ENCODE measurements at regions not wholly inside any gene's neighbourhood (a gene's known extent, or its start where the extent isn't known, plus 50 kb on each side); places are given as distances from the start of the nearest gene placed in this dataset.

DNA sequence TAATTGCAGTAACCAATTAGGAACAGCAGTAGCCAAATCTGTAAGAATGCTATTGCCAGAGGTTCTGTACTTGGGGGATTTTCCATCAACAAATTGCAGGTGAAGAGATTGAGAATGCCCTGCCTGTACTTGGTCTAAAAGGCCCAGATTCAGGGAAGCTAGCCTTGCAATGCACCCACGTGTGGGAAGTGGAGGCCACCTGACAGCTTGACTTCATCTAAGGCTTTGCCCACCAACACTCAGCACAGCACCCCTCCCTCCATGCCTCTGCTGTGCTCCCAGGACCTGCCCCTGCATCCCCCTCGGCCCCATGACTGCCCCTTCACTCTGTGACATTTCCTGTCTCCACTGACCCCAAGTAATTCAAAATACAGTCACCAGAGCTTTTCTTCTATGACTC, 79.1 kb upstream of the CDH5 start:
- TF ChIP-seq POLR2AphosphoS5 (IDR thresholded peaks at IDR 0.05) (no peak), POLR2A (IDR thresholded peaks at IDR 0.05) (no peak), EP300 (IDR thresholded peaks at IDR 0.05) (no peak)
- TF ChIP-seq, protein P1, sequence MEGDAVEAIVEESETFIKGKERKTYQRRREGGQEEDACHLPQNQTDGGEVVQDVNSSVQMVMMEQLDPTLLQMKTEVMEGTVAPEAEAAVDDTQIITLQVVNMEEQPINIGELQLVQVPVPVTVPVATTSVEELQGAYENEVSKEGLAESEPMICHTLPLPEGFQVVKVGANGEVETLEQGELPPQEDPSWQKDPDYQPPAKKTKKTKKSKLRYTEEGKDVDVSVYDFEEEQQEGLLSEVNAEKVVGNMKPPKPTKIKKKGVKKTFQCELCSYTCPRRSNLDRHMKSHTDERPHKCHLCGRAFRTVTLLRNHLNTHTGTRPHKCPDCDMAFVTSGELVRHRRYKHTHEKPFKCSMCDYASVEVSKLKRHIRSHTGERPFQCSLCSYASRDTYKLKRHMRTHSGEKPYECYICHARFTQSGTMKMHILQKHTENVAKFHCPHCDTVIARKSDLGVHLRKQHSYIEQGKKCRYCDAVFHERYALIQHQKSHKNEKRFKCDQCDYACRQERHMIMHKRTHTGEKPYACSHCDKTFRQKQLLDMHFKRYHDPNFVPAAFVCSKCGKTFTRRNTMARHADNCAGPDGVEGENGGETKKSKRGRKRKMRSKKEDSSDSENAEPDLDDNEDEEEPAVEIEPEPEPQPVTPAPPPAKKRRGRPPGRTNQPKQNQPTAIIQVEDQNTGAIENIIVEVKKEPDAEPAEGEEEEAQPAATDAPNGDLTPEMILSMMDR (IDR thresholded peaks at IDR 0.05): no peak
- Histone ChIP-seq H3K4me3 (no peak overlapping the region), H3K27me3 (no peaks in the 10 kb centered on the region), H3K4me1 (no peaks in the 10 kb centered on the region), H3K27ac (no peak overlapping the region), H3K9me3 (no peaks in the 10 kb centered on the region), H3K36me3 (no peaks in the 10 kb centered on the region)
- intact Hi-C loops (cut with DNase I): no loop called here
- peak; percentile 20 for DNase-seq
- 57 to 58% methylated on average over 2 of the region's 2 CpGs for WGBS, 2 donors

DNA sequence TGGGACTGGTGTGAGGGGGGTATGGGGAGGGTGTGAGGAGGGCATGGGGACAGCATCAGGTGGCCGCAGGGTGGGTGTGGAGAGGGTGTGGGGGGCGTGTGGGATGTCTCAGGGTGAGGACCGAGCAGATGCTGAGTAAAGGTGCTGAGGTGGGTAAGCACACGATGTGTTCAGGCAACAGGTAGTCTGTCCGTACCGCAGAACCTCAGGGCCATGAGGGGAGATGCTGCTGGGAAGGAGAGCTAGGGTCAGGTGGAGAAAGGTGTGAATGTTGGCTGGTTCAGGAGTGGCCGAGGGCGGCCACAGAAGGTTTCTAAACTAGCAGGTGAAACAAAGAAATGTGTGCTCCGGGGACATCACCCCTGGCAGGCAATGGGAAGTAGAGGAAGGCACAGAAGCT, 80.0 kb upstream of the CDH5 start:
- Histone ChIP-seq H3K4me3 (no peak overlapping the region), H3K36me3 (no peaks in the 10 kb centered on the region), H3K9me3 (no peaks in the 10 kb centered on the region), H3K27me3 (no peaks in the 10 kb centered on the region), H3K27ac (no peak overlapping the region), H3K4me1 (no peaks in the 10 kb centered on the region)
- TF ChIP-seq EP300 (IDR thresholded peaks at IDR 0.05) (no peak), POLR2A (IDR thresholded peaks at IDR 0.05) (no peak), POLR2AphosphoS5 (IDR thresholded peaks at IDR 0.05) (no peak)
- TF ChIP-seq, protein P1 (IDR thresholded peaks at IDR 0.05): no peak
- 91 to 92% methylated on average over 9 of the region's 9 CpGs for WGBS, 2 donors
- peak; percentile 20 for DNase-seq
- intact Hi-C loops (cut with DNase I): no loop called here

DNA sequence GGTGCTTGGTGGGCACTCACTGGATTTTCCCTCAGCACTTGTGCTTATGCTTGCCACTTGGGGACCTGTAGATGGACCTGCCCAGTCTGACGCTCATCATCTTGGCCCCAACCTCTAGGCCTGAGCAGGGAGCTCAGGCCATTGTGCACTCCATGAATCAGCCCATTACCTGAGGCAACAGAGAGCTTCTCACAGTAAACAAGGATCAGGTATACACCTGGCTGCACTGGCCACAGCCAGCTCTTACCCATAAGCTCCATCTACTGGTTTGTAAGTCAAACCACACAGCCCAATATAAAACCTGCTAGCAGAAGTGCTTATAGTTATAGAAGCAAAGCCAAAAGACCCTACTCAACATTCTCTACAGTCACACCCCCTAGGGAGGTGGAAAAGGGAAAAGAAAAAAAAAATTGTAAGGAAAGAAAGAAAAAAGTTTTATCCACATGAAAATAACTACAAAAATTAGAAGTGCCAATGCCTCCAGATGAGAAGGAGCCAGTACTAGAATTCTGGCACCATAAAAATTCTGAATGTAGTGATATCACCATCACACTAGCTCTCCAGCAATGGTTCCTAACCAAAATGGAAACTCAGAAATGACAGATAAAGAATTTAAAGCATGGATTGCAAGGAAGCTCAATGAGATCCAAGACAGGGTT, 87.8 kb upstream of the CDH5 start:
- 83 to 92% methylated on average over 1 of the region's 1 CpG for WGBS, 2 donors
- intact Hi-C loops (cut with DNase I): no loop called here
- no peak for DNase-seq

DNA sequence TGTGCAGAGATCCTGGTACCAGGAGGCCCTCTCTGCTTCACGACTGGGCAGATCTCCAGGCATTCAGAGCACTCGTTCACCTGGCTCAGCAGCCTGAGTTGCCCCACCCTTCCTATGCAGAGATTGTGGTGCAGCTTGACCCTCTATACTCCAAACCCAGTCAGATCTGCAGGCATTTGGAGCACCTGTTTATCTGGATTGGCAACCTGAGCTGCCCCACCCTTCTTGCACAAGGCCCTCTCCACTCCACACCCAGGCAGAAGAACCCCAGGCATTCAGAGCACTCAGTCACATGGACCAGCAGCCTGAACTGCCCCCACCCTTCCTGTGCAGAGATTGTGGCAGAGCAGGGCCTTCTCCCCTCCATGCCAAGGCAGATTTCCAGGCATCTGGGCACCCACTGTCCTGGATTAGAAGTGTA, 88.4 kb upstream of the CDH5 start:
- Histone ChIP-seq H3K27ac (no peak overlapping the region), H3K36me3 (no peaks in the 10 kb centered on the region), H3K9me3 (no peaks in the 10 kb centered on the region), H3K4me1 (no peaks in the 10 kb centered on the region), H3K4me3 (no peak overlapping the region), H3K27me3 (no peaks in the 10 kb centered on the region)
- intact Hi-C loops (cut with DNase I): no loop called here
- TF ChIP-seq, protein P1 (IDR thresholded peaks at IDR 0.05): no peak
- TF ChIP-seq POLR2AphosphoS5 (IDR thresholded peaks at IDR 0.05) (no peak), EP300 (IDR thresholded peaks at IDR 0.05) (no peak), POLR2A (IDR thresholded peaks at IDR 0.05) (no peak)
- peak; percentile 33 for DNase-seq
- whole genome bisulfite sequencing, 2 donors: 20 to 55% methylated on average over 2 of the region's 2 CpGs

More for the DNA sequence above, 87.8 kb upstream of the CDH5 start:
- Histone ChIP-seq H3K27ac (no peak overlapping the region), H3K4me3 (no peak overlapping the region), H3K27me3 (no peaks in the 10 kb centered on the region), H3K36me3 (no peaks in the 10 kb centered on the region), H3K4me1 (no peaks in the 10 kb centered on the region), H3K9me3 (no peaks in the 10 kb centered on the region)
- TF ChIP-seq EP300 (IDR thresholded peaks at IDR 0.05): no peak
- no peak for TF ChIP-seq POLR2A (IDR thresholded peaks at IDR 0.05)
- TF ChIP-seq, protein P1 (IDR thresholded peaks at IDR 0.05): no peak
- no peak for TF ChIP-seq POLR2AphosphoS5 (IDR thresholded peaks at IDR 0.05)
